ENCODE measurements at regions not wholly inside any gene's neighbourhood (a gene's known extent, or its start where the extent isn't known, plus 50 kb on each side); places are given as distances from the start of the nearest gene placed in this dataset.

DNA sequence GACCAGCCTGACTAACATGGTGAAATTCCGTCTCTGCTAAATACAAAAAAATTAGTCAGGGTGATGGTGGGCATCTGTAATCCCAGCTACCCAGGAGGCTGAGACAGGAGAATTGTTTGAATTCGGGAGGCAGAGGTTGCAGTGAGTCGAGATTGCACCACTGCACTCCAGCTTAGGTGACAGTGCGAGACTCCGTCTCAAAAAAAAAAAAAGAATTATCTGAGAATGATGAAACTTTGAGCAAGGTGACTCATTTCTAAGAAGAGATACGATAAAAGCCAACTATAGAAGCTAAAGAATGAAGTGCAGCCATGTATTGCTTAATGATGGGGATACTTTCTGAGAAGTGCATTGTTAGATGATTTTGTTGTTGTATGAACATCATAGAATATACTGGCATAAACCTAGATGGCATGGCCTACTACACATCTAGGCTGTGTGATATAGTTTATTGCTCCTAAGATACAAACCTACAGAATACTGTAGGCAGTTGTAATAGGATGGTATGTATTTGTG, 64.7 kb downstream of the SNRPE start:
- H3K36me3 ChIP-seq (ENCODE audit: control insufficient read depth in 4 of 4, insufficient read depth in 4 of 4, low read length in 4 of 4): no peaks in the 10 kb centered on the region

DNA sequence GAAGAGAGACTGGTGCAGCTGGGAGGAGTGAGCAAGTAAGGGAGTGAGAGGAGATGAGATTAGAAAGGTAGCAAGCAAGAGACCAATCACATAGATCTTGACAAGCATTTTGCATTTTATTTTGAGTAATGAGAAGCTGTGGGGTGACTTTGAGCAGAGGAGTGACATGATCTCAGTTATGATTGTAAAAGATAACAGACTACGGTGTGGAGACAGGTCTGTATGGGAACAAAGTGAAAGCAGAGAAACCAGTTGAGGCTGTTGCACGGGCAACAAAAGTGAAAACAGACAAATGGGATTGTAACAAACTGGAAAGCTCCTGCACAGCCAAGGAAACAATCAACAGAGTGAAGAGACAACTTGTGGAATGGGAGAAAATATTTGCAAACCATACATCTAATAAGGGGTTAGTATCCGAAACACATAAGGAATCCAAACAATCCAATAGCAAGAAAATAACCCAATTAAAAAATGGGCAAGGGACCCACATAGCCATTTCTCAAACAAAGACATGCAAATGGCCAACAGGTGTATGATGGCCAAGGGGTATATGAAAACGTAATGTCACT, 68.4 kb downstream of the SNRPE start:
- ATAC-seq (ENCODE audit: insufficient read depth, low FRiP score) (no peak), DNase-seq (no peak)
- Histone ChIP-seq H3K27ac (ENCODE audit: low read depth in 1 of 2, low read length in 1 of 2) (no peak overlapping the region), H3K4me1 (ENCODE audit: control insufficient read depth in 5 of 5, insufficient read depth in 5 of 5, low read length in 5 of 5) (peaks cover 0 to 6% (median 0%) of the 10 kb centered on the region in 5 donors), H3K9ac (ENCODE audit: insufficient read depth in 1 of 2, low read length in 2 of 2) (no peak overlapping the region), H3K9me3 (ENCODE audit: control insufficient read depth in 4 of 4, insufficient read depth in 3 of 4, low read length in 3 of 4) (no peaks in the 10 kb centered on the region), H3K4me3 (no peak overlapping the region), H3K27me3 (ENCODE audit: control insufficient read depth in 3 of 3, insufficient read depth in 3 of 3, low read length in 2 of 3) (no peaks in the 10 kb centered on the region), H3K36me3 (ENCODE audit: control insufficient read depth in 4 of 4, insufficient read depth in 4 of 4, low read length in 4 of 4) (no peaks in the 10 kb centered on the region)
- 55 to 61% methylated on average over 4 of the region's 4 CpGs for WGBS, 2 donors
- TF ChIP-seq, protein P1, sequence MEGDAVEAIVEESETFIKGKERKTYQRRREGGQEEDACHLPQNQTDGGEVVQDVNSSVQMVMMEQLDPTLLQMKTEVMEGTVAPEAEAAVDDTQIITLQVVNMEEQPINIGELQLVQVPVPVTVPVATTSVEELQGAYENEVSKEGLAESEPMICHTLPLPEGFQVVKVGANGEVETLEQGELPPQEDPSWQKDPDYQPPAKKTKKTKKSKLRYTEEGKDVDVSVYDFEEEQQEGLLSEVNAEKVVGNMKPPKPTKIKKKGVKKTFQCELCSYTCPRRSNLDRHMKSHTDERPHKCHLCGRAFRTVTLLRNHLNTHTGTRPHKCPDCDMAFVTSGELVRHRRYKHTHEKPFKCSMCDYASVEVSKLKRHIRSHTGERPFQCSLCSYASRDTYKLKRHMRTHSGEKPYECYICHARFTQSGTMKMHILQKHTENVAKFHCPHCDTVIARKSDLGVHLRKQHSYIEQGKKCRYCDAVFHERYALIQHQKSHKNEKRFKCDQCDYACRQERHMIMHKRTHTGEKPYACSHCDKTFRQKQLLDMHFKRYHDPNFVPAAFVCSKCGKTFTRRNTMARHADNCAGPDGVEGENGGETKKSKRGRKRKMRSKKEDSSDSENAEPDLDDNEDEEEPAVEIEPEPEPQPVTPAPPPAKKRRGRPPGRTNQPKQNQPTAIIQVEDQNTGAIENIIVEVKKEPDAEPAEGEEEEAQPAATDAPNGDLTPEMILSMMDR (IDR thresholded peaks at IDR 0.05; ENCODE audit: control extremely low read depth, extremely low read depth): no peak

More for the DNA sequence above, 64.7 kb downstream of the SNRPE start:
- Histone ChIP-seq H3K4me3 (no peak overlapping the region), H3K27ac (ENCODE audit: low read depth in 1 of 2, low read length in 1 of 2) (no peak overlapping the region), H3K4me1 (ENCODE audit: control insufficient read depth in 5 of 5, insufficient read depth in 5 of 5, low read length in 5 of 5) (no peaks in the 10 kb centered on the region), H3K27me3 (ENCODE audit: control insufficient read depth in 3 of 3, insufficient read depth in 3 of 3, low read length in 2 of 3) (no peaks in the 10 kb centered on the region), H3K9me3 (ENCODE audit: control insufficient read depth in 4 of 4, insufficient read depth in 3 of 4, low read length in 3 of 4) (no peaks in the 10 kb centered on the region), H3K9ac (ENCODE audit: insufficient read depth in 1 of 2, low read length in 2 of 2) (no peak overlapping the region)
- WGBS, 2 donors: 88 to 91% methylated on average over 6 of the region's 6 CpGs
- TF ChIP-seq, protein P1 (IDR thresholded peaks at IDR 0.05; ENCODE audit: control extremely low read depth, extremely low read depth): no peak
- ATAC-seq (ENCODE audit: insufficient read depth, low FRiP score) (no peak), DNase-seq (no peak)

DNA sequence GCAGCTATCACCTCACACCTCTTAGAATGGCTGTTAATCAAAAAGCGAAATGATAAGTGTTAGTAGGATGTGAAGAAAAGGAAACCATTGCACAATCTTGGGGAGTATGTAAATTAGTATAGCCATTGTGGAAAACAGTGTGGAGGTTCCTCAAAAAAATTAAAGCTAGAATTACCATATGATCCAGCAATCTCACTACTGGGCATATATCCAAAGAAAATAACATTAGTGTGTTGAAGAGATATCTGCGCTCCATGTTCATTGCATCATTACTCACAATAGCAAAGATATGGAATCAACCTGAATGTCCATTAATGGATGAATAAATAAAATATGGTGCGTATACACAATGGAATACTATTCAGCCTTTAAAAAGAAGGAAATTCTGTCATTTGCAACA, 68.9 kb downstream of the SNRPE start:
- TF ChIP-seq, protein P1 (IDR thresholded peaks at IDR 0.05; ENCODE audit: control extremely low read depth, extremely low read depth): no peak
- H3K27ac ChIP-seq (ENCODE audit: low read depth in 1 of 2, low read length in 1 of 2): no peak overlapping the region
- H3K36me3 ChIP-seq (ENCODE audit: control insufficient read depth in 4 of 4, insufficient read depth in 4 of 4, low read length in 4 of 4): no peaks in the 10 kb centered on the region
- H3K27me3 ChIP-seq (ENCODE audit: control insufficient read depth in 3 of 3, insufficient read depth in 3 of 3, low read length in 2 of 3): no peaks in the 10 kb centered on the region
- no peak overlapping the region for H3K4me3 ChIP-seq
- 59 to 75% methylated on average over 3 of the region's 3 CpGs for WGBS, 2 donors
- peak in 1 of 3 donors; percentile 13 for DNase-seq
- no peak for ATAC-seq (ENCODE audit: insufficient read depth, low FRiP score)
- no peaks in the 10 kb centered on the region for H3K9me3 ChIP-seq (ENCODE audit: control insufficient read depth in 4 of 4, insufficient read depth in 3 of 4, low read length in 3 of 4)
- no peak overlapping the region for H3K9ac ChIP-seq (ENCODE audit: insufficient read depth in 1 of 2, low read length in 2 of 2)
- H3K4me1 ChIP-seq (ENCODE audit: control insufficient read depth in 5 of 5, insufficient read depth in 5 of 5, low read length in 5 of 5): peaks cover 0 to 6% (median 0%) of the 10 kb centered on the region in 5 donors

DNA sequence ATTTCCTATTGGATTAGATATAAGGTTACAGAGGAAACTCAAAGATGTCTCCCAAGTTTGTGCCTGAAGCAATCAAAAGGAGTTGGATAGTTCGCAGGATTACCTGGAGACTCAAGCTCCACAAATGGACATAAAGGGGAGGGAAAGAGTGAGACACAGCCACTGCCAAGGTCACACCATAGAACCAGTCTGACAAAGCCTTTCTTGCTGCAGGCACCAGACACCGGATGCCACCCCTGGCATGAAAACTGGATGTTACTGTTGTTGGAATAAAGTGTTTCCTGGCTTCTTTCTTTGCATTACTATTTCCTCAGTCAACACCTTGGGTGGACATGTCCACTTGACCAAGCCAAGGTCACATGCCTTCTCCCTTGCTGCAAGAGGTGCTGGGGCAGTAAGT, 70.6 kb downstream of the SNRPE start:
- no peak for DNase-seq
- 78 to 87% methylated on average over 2 of the region's 2 CpGs for WGBS, 2 donors

More for the DNA sequence above, 70.6 kb downstream of the SNRPE start:
- no peaks in the 10 kb centered on the region for H3K27me3 ChIP-seq (ENCODE audit: control insufficient read depth in 3 of 3, insufficient read depth in 3 of 3, low read length in 2 of 3)
- TF ChIP-seq, protein P1 (IDR thresholded peaks at IDR 0.05; ENCODE audit: control extremely low read depth, extremely low read depth): no peak
- no peaks in the 10 kb centered on the region for H3K36me3 ChIP-seq (ENCODE audit: control insufficient read depth in 4 of 4, insufficient read depth in 4 of 4, low read length in 4 of 4)
- no peak overlapping the region for H3K4me3 ChIP-seq
- H3K4me1 ChIP-seq (ENCODE audit: control insufficient read depth in 5 of 5, insufficient read depth in 5 of 5, low read length in 5 of 5): peaks cover 0 to 6% (median 0%) of the 10 kb centered on the region in 5 donors
- no peak overlapping the region for H3K27ac ChIP-seq (ENCODE audit: low read depth in 1 of 2, low read length in 1 of 2)
- ATAC-seq (ENCODE audit: insufficient read depth, low FRiP score): no peak
- no peaks in the 10 kb centered on the region for H3K9me3 ChIP-seq (ENCODE audit: control insufficient read depth in 4 of 4, insufficient read depth in 3 of 4, low read length in 3 of 4)
- no peak overlapping the region for H3K9ac ChIP-seq (ENCODE audit: insufficient read depth in 1 of 2, low read length in 2 of 2)

Measured in lung (tissue), 11 donors.